SK-N-DZ (cell line): ENCODE measurements at regions not wholly inside any gene's neighbourhood (a gene's known extent, or its start where the extent isn't known, plus 50 kb on each side); places are given as distances from the start of the nearest gene placed in this dataset.

Experiments
- DNase-seq: peaks from one replicate; pipeline ENCODE4 v3.0.0-alpha.2; 2015; ENCODE audit warnings: low spot score

- no peak for DNase-seq
These were observed 327.4 kb downstream of the RPS24 start for GRCh38 chr10:78361031-78361430.

- no peak for DNase-seq
These were observed 328.9 kb downstream of the RPS24 start for GRCh38 chr10:78362406-78363022.

- DNase-seq: no peak
These were observed 329.5 kb downstream of the RPS24 start for GRCh38 chr10:78363190-78363589.

GRCh38 chr10:78365694-78366093, 332.0 kb downstream of the RPS24 start:
- DNase-seq: peak; percentile 60

- no peak for DNase-seq
These were observed 333.2 kb downstream of the RPS24 start for GRCh38 chr10:78366663-78367411.

- DNase-seq: no peak
These were observed 334.1 kb downstream of the RPS24 start for GRCh38 chr10:78367751-78368150.

- peak; percentile 80 for DNase-seq
These were observed 337.5 kb downstream of the RPS24 start for GRCh38 chr10:78371136-78371535.

GRCh38 chr10:78372806-78373205, 339.1 kb downstream of the RPS24 start:
- no peak for DNase-seq

- DNase-seq: no peak
These were observed 340.8 kb downstream of the RPS24 start for GRCh38 chr10:78374331-78375028.

GRCh38 chr10:78375854-78376785, 342.5 kb downstream of the RPS24 start:
- DNase-seq: peak; percentile 60

GRCh38 chr10:78377356-78377755, 343.7 kb downstream of the RPS24 start:
- no peak for DNase-seq

- DNase-seq: no peak
These were observed 344.5 kb downstream of the RPS24 start for GRCh38 chr10:78378192-78378591.

GRCh38 chr10:78381107-78381506, 347.4 kb downstream of the RPS24 start:
- no peak for DNase-seq

- DNase-seq: no peak
These were observed 348.4 kb downstream of the RPS24 start for GRCh38 chr10:78382047-78382446.

- DNase-seq: no peak
These were observed 349.1 kb downstream of the RPS24 start for GRCh38 chr10:78382772-78383171.

- no peak for DNase-seq
These were observed 349.9 kb downstream of the RPS24 start for GRCh38 chr10:78383378-78384048.

- DNase-seq: no peak
These were observed 350.4 kb downstream of the RPS24 start for GRCh38 chr10:78384049-78384431.

GRCh38 chr10:78385599-78385998, 351.9 kb downstream of the RPS24 start:
- no peak for DNase-seq

GRCh38 chr10:78386509-78386908, 352.8 kb downstream of the RPS24 start:
- DNase-seq: no peak

GRCh38 chr10:78388331-78389050, 354.8 kb downstream of the RPS24 start:
- no peak for DNase-seq
